Gastroesophageal sphincter (tissue), 4 donors: ENCODE measurements at regions not wholly inside any gene's neighbourhood (a gene's known extent, or its start where the extent isn't known, plus 50 kb on each side); places are given as distances from the start of the nearest gene placed in this dataset.

Experiments used
- ATAC-seq: fragments of 150-250 bp; one replicate; pipeline ENCODE4 v1.9.1; 2016; ENCODE audit warnings: mild to moderate bottlenecking, moderate library complexity
- H3K27ac ChIP-seq, 4 donors: fragments of 200-600 bp; sonication (generic) in 3 of 4; 1 replicate in 3 of 4; 2 replicates in 1 of 4; pipeline ENCODE4 v1.5.1; 2016 to 2019
- H3K27me3 ChIP-seq: fragments of 200-600 bp; sonication (generic); one replicate; pipeline ENCODE4 v1.5.1; 2019
- H3K36me3 ChIP-seq, 2 donors: fragments of 200-600 bp; sonication (generic); one replicate each; pipeline ENCODE4 v1.5.1; 2019; ENCODE audit warnings: control low read depth in 1 of 2
- H3K4me1 ChIP-seq, 3 donors: fragments of 200-600 bp; sonication (generic); 1 replicate in 2 of 3; 2 replicates in 1 of 3; pipeline ENCODE4 v1.5.1; 2016 to 2019; ENCODE audit warnings: control low read depth in 2 of 3
- H3K4me3 ChIP-seq, 2 donors: fragments of 200-600 bp; sonication (generic); one replicate each; pipeline ENCODE4 v1.5.1; 2019; ENCODE audit warnings: mild to moderate bottlenecking in 1 of 2, moderate library complexity in 1 of 2
- H3K9me3 ChIP-seq, 3 donors: fragments of 200-600 bp; sonication (generic); one replicate each; pipeline ENCODE4 v1.5.1; 2017 to 2019; ENCODE audit warnings: control low read depth in 2 of 3
- EP300 ChIP-seq: sonication (generic); formaldehyde crosslinking; IDR thresholded peaks from one replicate; pipeline ENCODE4 v1.6.1; 2017; ENCODE audit warnings: antibody characterized with exemption, mild to moderate bottlenecking
- POLR2A ChIP-seq, 2 donors: fragments of 450-650 bp; IDR thresholded peaks; one replicate each; pipeline ENCODE4 v1.6.1; 2017; ENCODE audit warnings: antibody characterized with exemption in 2 of 2, mild to moderate bottlenecking in 2 of 2, moderate library complexity in 1 of 2
- POLR2AphosphoS5 ChIP-seq: sonication (generic); formaldehyde crosslinking; IDR thresholded peaks from one replicate; pipeline ENCODE4 v1.6.1; 2017; ENCODE audit warnings: antibody characterized with exemption
- WGBS, 2 donors: methylation state at CpG; one replicate each; pipeline ENCODE4 v1.1.5; 2018; ENCODE audit warnings: low coverage in 1 of 2; 5-methylcytosine and 5-hydroxymethylcytosine counted together
- TF ChIP-seq, protein P1 (sequence below), 4 experiments: fragments of 200-600 bp in 2 of 4; fragments of 450-650 bp in 2 of 4; sonication (generic) in 1 of 4; IDR thresholded peaks; one replicate each; pipeline ENCODE4 v1.5.1; 2017 to 2019; ENCODE audit warnings: antibody characterized with exemption in 4 of 4, mild to moderate bottlenecking in 2 of 4, moderate library complexity in 2 of 4

DNA sequence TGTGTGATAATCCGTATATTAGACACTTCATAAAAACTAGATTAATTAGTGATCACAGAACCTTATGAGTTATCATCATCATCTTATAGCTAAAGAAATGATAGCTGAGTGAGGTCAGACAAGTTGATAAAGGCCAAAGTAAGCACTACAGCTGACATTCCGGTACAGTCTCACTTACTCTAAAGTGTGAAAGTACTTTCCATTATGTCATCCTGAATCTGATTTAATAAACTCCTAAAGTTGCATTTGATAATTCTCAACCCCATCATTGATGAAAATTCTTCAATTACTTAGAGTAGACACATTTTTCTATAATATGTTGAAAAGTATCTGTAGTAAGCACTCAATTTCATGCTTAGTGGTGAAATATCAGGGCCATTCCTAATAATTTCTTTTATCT, 385.2 kb upstream of the CHD6 start:
- ATAC-seq = no peak
- H3K36me3 ChIP-seq = no peaks in the 10 kb centered on the region
- H3K4me1 ChIP-seq = no peaks in the 10 kb centered on the region
- no peak overlapping the region for H3K4me3 ChIP-seq
- H3K27me3 ChIP-seq = peaks cover 3% of the 10 kb centered on the region
- TF ChIP-seq EP300 = no peak
- no peak for TF ChIP-seq POLR2A (IDR thresholded peaks at IDR 0.05)
- TF ChIP-seq, protein P1, sequence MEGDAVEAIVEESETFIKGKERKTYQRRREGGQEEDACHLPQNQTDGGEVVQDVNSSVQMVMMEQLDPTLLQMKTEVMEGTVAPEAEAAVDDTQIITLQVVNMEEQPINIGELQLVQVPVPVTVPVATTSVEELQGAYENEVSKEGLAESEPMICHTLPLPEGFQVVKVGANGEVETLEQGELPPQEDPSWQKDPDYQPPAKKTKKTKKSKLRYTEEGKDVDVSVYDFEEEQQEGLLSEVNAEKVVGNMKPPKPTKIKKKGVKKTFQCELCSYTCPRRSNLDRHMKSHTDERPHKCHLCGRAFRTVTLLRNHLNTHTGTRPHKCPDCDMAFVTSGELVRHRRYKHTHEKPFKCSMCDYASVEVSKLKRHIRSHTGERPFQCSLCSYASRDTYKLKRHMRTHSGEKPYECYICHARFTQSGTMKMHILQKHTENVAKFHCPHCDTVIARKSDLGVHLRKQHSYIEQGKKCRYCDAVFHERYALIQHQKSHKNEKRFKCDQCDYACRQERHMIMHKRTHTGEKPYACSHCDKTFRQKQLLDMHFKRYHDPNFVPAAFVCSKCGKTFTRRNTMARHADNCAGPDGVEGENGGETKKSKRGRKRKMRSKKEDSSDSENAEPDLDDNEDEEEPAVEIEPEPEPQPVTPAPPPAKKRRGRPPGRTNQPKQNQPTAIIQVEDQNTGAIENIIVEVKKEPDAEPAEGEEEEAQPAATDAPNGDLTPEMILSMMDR (IDR thresholded peaks at IDR 0.05) = no peak
- no peak for TF ChIP-seq POLR2AphosphoS5
- H3K9me3 ChIP-seq = peaks cover 0 to 12% (median 0%) of the 10 kb centered on the region in 3 donors
- no peak overlapping the region for H3K27ac ChIP-seq
- WGBS, 2 donors = 61 to 78% methylated on average over 2 of the region's 2 CpGs

DNA sequence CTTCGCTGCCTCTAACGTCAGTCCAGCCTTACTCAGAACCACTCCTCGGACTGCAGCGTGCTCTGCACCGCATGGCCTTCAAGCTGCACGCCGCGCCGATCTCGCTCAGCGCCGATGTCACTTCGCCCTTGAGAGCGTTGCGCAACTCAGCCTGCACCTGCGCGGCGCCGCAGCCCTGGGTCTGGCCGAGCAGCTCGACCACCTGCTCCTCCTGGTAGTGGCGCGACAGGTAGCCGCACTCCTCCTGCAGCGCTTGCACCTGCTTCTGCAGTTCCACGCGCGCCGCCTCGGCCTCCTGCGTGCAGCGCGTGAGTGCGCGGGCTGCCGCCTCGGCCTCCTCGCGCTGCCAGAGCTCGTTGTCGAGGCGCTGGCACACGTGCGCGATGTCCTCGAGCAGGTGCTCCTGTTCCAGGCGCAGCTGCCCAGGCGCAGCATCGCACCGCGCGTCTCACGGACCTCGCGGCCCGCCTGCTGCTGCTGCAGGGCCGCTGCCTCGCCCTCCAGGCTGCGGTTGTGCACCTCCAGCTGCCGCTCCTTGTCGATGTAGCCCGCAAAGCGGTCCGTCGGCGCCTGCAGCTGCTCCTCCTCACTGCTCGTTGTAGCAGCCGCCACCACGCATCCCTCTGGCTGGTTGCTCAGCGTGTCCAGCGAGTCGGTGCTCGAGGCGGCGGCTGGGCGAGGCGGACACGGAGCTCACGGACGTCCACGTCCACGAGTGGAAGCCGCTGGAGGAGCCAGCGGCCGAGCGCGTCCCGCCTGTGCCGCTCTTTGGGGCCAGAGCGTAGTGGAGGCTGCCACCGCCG, 380.6 kb upstream of the CHD6 start:
- no peak overlapping the region for H3K27ac ChIP-seq
- H3K9me3 ChIP-seq = peaks cover 0 to 16% (median 0%) of the 10 kb centered on the region in 3 donors
- H3K4me1 ChIP-seq = no peaks in the 10 kb centered on the region
- WGBS, 2 donors = 91 to 92% methylated on average over 13 to 25 of the region's 92 CpGs
- H3K4me3 ChIP-seq = no peak overlapping the region
- H3K36me3 ChIP-seq = no peaks in the 10 kb centered on the region
- no peak for TF ChIP-seq POLR2A (IDR thresholded peaks at IDR 0.05)
- TF ChIP-seq EP300 = no peak
- no peak for TF ChIP-seq POLR2AphosphoS5
- TF ChIP-seq, protein P1 (IDR thresholded peaks at IDR 0.05) = no peak
- ATAC-seq = no peak
- no peaks in the 10 kb centered on the region for H3K27me3 ChIP-seq

DNA sequence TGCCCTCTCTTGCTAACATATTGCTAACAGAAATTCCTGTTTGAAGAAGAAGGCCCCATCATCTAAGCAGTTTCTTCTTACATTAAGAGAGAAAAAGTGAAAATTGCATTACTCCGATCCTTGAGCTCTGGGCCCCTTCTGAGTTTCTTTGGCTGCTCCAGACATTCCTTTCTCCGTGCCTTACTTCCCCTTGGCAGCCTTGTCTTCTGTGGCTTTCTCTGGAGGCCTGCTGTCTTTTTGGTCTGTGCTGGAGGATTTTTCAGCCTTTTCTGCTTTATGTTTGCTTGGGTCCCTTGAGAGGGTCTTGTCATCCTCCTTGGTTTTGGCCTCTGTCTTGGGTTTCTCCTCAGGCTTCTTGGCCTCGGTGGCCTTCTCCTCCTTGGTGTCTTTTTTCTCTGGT, 378.8 kb upstream of the CHD6 start:
- WGBS, 2 donors = 61 to 83% methylated on average over 2 to 3 of the region's 3 CpGs
- H3K27ac ChIP-seq = no peak overlapping the region
- no peak overlapping the region for H3K4me3 ChIP-seq
- no peak for ATAC-seq
- H3K27me3 ChIP-seq = no peaks in the 10 kb centered on the region
- H3K36me3 ChIP-seq = no peaks in the 10 kb centered on the region
- no peak for TF ChIP-seq POLR2A (IDR thresholded peaks at IDR 0.05)
- TF ChIP-seq, protein P1 (IDR thresholded peaks at IDR 0.05) = no peak
- TF ChIP-seq POLR2AphosphoS5 = no peak
- TF ChIP-seq EP300 = no peak
- peaks cover 0 to 16% (median 0%) of the 10 kb centered on the region in 3 donors for H3K9me3 ChIP-seq
- H3K4me1 ChIP-seq = no peaks in the 10 kb centered on the region

DNA sequence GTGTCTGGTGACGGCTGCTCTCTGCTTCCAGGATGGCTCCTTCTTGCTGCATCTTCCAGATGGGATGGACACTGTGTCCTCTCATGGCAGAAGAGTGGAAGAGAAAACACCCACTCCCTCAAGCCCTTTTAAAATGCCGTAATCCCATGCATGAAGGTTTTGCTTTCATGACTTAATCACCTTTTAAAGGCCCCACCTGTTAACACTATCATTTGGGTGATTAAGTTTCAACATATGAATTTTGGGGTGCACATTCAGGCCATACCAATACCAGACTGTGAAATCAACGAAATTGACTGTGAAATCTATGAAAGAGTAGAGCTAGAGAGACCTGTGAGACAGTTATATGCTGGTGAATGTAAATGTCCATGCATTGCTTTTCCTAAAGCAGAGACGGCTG, 374.3 kb upstream of the CHD6 start:
- 50 to 60% methylated on average over 4 of the region's 4 CpGs for WGBS, 2 donors
- Histone ChIP-seq H3K27ac (no peak overlapping the region), H3K9me3 (no peaks in the 10 kb centered on the region), H3K36me3 (no peaks in the 10 kb centered on the region), H3K4me3 (no peak overlapping the region), H3K27me3 (no peaks in the 10 kb centered on the region), H3K4me1 (no peaks in the 10 kb centered on the region)
- ATAC-seq = no peak
- no peak for TF ChIP-seq POLR2A (IDR thresholded peaks at IDR 0.05)
- TF ChIP-seq, protein P1 (IDR thresholded peaks at IDR 0.05) = no peak
- TF ChIP-seq POLR2AphosphoS5 = no peak
- TF ChIP-seq EP300 = no peak

DNA sequence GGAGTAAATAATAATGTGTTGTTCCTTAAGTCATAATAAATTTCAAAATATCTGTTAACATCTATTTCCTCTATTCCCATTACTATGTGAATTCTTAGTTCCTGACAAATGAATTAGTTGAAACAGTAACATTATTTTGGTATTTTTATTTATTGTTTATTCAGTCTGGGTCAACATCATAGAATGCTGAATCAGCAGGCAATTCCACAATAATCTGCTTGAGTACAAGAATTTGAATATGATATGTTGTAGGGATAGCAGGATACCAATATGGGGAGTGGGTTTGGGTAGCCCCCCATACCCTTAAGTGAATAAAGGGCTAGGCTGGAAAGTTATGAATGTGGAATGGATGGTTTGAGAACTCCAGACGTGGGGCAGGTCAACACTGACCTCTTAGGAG, 373.2 kb upstream of the CHD6 start:
- Histone ChIP-seq H3K4me3 (no peak overlapping the region), H3K27me3 (no peaks in the 10 kb centered on the region), H3K9me3 (no peaks in the 10 kb centered on the region), H3K36me3 (no peaks in the 10 kb centered on the region), H3K4me1 (no peaks in the 10 kb centered on the region), H3K27ac (no peak overlapping the region)
- ATAC-seq = no peak
- WGBS, 2 donors = 55 to 63% methylated on average over 1 of the region's 1 CpG
- TF ChIP-seq POLR2A (IDR thresholded peaks at IDR 0.05) = no peak
- no peak for TF ChIP-seq POLR2AphosphoS5
- TF ChIP-seq, protein P1 (IDR thresholded peaks at IDR 0.05) = no peak
- no peak for TF ChIP-seq EP300
